GM18873 (cell line): ENCODE measurements at regions not wholly inside any gene's neighbourhood (a gene's known extent, or its start where the extent isn't known, plus 50 kb on each side); places are given as distances from the start of the nearest gene placed in this dataset.

Experiments used
- ATAC-seq: cut with Tn5 transposase; IDR thresholded peaks from one replicate; pipeline ENCODE4 v1.9.1; 2021; ENCODE audit warnings: mild to moderate bottlenecking, moderate library complexity, moderate number of reproducible peaks; ENCODE audit not compliant: unreplicated experiment, low FRiP score

DNA sequence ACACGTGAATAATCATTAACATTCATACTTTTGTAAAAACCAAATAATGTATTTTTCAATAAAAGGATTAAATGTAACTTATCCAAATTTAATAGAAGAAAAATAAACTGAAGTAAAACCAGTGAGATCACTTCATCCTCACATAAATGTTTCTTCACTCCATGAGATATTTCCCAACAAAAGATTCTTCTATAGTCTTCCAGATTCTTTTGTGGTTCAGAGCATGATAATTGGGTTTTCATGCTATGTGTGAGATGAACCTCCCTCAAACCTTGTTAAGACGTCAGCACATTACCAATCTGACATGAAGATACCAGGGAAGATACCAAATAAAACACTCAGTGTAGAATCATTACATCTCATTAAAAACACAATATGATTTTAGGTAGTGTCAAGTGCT lies 62.9 kb upstream of the OXGR1 start:
- no peak for ATAC-seq

DNA sequence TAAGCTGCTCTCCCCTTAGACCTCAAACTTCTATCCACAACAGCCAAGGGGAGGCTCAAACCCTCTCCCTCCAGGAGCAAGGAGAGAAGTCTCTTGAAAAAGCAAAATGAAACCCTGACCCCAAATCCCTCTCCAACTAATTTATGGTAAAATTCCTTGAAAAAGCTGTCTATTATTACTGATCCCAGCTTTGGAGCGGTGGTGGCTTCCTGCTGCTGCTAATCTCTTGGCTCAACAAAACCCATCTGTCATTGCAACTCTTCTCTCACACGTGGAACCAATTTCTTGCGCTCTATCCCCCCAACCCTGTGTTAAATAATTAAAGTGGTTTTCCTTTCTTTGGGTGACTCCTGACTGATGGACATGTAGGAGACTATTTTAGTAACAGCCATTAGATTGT lies 64.1 kb upstream of the OXGR1 start:
- ATAC-seq = no peak

DNA sequence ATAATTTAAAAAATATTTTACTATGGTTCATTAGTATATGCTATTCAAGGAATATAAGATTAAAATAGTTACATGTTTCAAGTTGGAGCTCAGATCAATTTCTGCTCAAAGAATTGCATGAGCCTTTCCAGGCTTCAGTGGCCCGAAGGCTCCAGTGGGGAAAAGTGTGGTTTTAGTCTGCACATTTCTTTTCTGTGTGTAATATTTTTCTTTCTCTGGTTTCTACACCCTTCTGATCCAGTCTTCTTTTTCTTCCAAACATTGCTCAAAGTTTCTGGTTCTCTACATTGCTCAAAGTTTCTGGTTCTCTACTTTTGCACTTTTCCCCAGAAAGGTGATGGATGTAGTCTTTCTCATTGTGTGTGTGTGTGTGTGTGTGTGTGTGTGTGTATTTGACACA lies 64.7 kb upstream of the OXGR1 start:
- no peak for ATAC-seq

DNA sequence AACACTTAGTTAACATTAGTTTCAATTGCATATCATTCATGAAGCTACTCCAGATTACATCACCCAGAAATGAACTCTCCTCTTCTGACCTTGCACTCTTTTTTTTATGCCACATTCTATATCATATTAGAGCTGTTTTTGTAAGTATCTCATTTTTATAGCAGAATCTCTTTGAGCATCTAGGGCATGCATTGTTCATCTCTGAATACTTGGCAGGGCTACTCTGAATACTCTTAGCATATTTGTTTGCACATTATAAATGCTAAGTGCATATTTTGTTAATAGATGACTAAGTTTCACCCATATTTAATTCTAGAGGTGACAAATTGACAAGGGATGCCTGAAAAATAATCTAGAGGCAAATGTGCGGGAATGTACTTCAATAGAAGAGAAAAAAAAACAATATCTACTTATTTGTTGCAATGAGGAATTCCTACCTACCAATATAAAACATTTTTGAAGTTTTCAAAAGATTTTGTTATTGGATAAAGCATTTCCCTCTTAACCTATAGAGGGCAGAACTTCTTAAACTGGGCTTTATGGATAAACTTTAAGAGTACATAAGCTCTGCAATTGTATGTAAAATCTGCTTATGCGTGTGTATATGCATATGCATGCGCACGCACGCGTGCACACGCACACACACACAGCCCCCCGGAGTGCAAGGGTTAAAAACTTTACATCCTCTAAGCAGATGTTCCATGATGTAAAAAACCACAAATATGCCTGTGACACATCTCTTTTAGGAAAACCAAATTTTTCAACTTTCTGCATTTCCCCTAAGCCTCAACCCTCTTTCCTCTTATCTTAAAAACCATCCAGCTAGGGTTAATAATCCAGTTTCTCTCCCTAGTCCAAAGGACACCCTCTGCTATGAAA lies 73.0 kb upstream of the OXGR1 start:
- no peak for ATAC-seq

DNA sequence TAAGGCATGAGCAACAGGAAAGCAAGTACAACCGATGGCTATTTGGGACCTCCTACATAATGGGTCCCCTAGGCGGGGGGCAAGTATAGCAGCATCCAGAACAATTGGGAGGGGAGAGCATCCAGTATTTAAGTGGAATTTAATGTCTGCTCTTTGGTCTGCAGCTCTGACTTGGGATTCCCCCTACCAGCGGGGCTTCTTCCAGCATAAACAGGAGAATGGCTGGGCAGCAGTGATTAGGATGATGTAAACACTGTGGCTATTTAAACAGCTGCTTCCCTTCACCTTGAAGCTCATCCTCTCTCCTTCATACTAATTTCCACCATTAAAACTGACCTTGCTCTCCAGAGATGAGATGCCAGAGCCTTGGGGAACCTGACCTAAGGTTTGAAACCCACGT lies 73.9 kb upstream of the OXGR1 start:
- ATAC-seq = no peak

DNA sequence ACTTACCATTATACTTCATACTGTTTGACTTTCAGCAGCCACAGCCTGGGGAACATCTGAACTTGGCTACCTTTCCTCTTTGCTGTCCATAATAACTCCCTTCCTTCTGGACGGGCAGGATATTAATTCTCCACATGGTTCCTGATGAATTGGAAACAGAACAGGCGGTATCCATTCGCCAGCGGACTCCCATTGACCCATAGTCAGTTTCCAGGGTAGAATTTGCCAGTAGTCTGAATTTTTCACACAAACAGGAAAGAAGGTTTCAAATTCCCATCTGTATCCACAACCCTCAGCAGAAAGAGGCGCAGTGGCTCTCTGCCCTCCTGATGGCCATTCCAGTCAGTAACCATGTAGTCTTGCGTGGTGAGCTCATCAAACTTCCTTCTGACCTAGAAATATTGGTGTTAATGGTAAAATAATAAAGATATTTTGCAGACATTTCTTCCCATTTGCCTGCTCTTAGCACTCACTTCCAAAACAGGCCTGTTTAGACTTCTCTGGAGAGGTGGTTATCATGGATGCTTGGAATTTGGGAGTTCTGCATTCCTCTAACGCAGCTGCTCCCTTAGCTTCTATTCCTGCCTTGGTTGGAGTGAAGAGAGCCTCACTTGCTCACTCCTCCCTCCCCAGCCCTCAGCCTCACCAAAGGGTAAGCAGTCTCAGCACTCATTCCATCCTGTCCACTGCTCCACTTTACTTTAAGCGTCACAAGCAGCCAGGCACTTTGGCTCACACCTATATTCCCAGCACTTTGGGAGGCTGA lies 75.0 kb upstream of the OXGR1 start:
- no peak for ATAC-seq

DNA sequence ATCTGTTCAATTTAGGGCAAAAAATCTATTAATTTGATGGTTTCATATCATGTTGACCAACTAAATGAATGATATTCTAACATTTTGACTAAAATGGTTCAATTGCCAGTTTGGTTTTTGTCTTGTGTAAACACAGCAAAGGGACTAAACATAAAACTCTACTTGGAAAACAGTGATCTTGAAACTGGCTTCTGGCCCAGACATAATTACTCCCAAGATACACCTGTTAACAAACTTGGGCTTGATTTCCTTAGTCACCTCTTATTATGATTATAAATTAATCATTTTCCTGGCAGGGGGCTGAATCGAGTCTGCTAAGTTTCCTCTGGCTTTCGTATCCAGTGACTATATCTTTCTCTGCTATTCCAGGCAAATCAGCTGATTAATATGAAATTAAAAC lies 78.0 kb upstream of the OXGR1 start:
- no peak for ATAC-seq

DNA sequence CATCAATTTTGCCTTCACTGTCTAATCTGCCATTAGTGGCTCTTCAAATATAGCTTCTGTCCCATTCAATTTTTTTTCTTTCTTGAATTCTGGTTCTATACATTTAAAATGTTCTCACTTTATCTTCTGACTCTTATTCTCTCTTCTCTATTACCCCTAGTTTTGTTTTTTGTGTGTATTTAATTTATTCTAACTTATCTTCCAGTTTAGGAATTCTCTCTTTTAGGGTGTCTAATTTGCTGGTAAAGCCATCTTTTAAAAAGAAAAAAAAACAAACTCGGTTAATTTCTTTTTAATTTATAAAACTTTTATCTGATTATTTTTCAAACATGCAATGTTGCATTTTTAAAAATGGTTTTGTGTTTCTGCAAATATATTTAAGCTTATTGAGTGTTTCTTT lies 80.3 kb upstream of the OXGR1 start:
- ATAC-seq = no peak

DNA sequence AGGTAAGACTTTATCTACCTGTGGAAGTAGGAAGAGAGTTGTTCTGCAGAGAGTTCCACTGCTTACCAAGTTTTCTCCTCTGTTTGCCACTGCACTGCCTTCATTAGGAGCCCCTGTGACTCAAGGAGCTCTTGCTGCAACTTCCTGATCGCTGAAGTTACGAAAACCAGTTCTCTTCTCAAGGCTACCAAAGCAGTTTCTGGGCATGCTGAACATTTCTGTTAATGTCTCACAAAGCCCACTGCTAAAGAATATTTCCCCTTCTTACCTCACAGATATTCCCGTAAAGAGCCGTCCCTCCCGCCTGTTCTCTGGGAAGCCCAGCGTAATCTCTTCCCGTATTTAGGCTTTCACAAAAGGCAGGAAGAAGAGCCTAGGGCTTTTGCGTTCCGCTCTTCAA lies 82.6 kb upstream of the OXGR1 start:
- ATAC-seq = no peak

DNA sequence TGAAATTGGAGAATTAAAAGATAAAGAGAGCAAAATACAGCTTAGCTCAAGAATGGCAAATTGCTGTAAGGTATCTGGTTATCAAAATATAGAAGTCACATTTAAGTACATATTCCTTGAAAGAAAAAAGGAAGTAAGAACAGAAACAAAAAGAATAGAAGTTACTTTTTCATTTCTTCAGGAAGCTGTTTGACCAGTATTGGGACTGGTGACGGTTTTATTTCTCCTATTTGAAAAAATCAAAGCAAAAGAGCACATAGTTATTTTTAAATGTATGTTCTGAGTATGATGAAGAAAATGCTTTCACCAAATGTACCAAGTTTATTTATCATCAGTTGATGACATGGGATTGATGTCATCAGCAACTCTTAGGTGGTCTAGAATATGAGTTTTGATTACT lies 83.1 kb upstream of the OXGR1 start:
- no peak for ATAC-seq

DNA sequence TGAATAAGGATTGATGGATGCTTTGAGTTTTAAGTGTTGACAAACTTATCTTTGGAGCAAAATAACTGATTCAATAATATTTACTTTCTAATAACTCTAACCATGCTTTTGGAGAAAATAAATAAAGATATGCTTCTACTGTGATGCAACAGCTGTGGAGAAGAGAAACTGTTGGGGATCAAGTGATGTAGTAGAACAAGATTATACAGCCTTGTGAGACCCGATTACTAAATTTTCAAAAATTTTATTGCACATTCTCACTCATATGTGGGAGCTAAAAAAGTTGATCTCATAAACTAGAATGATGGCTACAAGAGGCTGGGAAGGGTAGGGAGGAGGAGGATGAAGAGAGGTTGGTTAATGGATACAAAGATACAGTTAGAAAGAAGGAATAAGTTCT lies 85.5 kb upstream of the OXGR1 start:
- no peak for ATAC-seq

DNA sequence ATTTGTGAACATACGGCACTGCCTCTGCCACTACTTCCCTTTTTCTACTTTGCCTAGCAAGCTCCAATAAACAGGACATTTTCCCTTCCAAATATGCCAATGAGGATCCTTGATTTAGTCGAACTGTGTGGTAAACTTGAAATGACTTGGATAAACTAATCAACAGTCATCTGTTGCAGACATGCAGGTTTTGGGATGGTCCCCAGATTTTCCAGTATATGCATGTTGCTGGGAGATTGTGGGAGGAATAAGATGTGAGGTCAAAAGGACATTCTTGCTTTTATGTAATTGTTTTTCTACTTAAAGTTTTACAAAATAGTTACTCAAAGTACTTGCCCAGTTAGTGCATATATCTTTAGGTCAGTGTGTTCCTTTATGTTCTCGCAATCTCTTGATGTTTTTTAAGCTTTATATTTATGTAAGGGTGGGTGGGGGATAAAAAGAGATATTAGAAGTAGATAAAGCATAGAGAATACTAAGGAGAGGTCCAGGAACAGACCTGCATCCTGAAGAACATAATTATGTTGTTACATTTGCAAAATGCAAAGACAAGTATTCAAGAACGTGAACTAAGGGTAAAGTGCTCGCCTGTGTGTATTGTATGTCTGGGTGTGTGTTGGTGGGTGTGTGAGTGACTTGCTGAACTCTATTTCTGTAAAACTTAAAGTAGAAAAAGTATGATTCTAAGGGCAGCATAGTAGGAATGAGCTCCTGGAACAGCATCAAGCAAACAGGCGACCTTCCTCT lies 88.4 kb upstream of the OXGR1 start:
- no peak for ATAC-seq

DNA sequence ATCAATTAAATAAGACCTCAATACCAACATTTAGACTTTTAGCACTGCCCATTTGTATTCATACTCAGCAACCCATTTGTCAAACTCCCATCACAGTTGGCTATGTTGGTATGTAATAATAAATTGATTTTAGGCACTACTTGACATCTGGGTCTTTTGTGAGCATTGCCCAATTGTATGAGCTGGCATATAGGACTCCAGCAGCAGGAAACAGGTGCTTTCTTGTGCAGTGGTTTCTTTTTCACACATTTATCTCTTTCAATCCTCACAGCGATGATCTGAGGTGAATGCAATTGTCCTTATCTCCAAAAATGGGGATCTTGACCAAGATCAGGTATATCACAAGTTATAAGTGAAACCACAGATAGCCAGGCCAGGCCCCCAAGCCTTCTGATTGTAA lies 96.9 kb upstream of the OXGR1 start:
- ATAC-seq = no peak

DNA sequence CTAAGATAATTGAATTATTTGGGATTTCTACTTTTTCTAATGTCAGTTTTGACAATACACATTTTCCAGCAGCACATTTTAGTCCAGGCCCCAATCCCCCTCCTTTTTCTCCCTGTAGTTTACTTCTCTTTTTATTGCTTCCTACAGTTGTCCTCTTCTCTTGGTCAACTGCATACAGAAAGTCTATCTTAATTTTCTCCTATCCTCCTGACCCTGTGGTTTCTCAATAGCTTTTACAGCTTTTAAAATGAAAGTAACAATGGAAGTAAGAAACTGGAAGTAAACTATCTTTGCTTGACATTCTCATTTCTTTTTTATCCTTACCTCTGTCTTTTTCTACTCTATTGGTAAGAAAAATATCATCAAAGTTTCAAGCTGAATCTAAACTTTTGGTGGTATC lies 106.5 kb upstream of the OXGR1 start:
- ATAC-seq = no peak

DNA sequence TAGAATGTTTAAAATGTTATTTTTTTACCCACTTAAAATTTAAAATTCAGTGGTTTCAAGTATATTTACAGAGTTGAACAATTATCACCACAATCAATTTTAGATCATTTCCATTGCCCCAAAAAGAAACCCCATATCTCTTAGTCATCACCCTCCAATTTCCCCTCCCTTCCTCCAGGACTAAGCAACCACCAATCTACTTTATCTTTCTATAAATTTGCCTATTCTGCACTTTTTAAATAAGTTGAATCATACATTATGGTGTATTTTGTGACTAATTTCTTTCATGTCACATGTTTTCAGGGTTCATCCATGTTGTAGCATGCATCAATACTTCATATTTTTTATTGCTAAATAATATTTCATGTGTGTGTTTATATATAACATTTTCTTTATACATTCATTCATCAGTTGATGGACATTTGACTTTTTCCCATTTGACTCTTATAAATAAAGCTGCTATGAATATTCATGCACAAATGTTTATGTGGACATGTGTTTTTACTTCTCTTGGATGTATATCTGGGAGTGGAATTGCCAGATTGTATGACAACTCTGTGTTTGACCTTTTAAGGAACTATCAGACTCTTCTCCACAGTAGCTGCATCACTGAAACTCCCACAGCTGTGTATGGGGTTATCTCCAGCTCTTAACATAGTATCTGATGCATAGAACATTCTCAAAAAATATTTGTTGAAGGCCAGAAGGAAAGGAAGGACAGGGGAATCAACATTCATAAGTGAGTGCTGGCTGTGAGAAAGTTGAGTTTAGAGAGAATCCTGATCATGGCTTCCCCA lies 107.8 kb upstream of the OXGR1 start:
- no peak for ATAC-seq

DNA sequence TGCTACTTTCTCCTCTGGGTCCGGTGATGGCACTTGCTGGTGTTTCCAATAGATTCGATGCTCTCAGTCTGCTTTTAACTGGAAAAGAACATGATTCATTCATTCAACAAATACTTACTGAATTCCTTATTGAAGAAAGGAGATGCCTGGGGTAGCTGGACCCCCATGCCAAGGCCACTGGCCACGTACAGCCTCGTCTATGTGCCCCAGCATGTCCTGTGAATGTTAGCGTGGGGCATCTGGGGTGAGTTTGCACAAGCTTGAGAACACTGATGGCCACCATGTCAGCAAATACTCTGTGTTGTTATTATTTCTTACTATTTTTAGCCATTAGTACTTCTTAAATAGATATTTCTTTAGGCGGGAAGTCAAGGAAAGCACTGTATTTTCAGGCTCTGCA lies 112.0 kb upstream of the OXGR1 start:
- no peak for ATAC-seq

DNA sequence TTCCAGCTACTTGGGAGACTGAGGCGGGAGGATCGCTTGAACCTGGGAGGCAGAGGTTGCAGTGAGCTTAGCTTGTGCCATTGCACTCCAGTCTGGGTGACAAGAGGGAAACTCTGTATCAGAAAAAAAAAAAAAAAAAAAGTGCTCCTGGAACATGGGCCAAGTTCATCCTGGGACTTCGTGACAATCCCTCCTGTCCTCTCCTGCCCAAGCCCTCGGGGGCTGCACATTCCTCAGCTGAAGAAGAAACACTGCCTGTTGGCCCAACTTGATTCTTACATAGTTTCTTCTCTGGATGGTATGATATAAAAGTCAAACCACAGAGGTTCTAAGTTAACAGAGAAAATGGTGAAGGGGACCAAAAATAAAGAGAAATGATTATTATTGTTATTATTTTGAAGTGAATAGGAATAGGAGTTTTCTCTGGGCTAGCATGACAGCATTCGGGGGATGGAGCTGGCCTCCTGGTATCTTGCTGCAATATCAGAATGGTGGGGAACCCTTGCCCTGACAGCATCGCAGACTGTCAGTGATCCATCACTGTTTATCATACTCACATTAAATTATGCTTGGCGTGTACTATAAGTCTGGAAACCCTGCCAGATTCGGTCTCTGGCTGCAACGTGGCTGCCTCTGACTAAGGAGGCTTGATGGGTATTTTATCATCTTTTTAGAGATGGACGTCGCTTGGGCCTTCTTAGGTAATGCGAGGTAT lies 113.7 kb upstream of the OXGR1 start:
- no peak for ATAC-seq

DNA sequence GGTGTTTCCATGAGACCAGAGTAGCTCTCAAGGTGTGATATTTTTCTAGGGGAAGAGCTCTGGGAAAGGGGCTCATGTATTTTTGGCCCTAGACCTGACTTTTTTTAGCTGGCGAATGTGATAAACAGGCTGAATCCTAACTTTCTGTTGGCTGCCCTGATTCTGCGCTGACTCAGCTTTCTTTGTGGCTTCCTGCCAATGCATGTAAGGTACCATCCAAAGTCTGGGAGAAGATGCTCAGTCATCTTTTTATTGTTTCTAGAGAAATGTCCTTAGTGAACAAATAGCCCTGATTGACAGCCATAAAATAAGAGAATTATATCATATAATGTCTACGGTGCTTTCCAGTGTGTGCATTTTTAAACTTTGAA lies 113.6 kb upstream of the MBNL2 start:
- ATAC-seq = no peak

DNA sequence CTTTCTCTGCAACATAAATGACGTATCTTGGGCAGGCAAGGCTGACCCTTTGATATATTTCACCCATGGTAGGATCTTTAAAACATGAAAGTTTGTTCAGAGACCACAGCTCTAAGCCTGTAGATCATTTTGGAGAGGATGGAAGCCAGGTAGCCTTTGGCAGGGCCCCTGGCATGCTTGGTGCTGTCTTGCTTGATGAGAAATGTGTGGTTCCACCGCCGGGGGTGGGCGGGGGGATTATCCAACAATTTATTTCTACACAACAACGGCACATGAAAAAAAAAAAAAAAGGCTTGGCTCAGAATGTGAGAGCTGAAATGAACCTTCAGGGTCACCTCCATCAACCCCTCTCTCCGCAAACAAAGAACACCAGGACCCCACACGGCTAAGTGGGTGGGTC lies 112.9 kb upstream of the MBNL2 start:
- no peak for ATAC-seq
